ENCODE measurements at regions not wholly inside any gene's neighbourhood (a gene's known extent, or its start where the extent isn't known, plus 50 kb on each side); places are given as distances from the start of the nearest gene placed in this dataset.

GRCh38 chr22:48687606-48688005, 1140.1 kb downstream of the BRD1 start:
- Mint-ChIP-seq H3K4me3 (no peak overlapping the region), H3K27me3 (ENCODE audit: insufficient read depth, low read depth, poor library complexity) (peaks cover 3% of the 10 kb centered on the region), H3K4me1 (peaks cover 10% of the 10 kb centered on the region), H3K36me3 (ENCODE audit: low read depth) (no peaks in the 10 kb centered on the region; the same call in 2 of the 3 replicates), H3K9me3 (peaks cover 7% of the 10 kb centered on the region; the same call in 2 of the 3 replicates), H3K27ac (no peak overlapping the region)
- no peaks in the 10 kb centered on the region for H3K9me2 ChIP-seq (ENCODE audit: insufficient read depth)
- no peaks in the 10 kb centered on the region for H3K4me1 ChIP-seq (ENCODE audit: insufficient read depth)
- no peak overlapping the region for H3K4me3 ChIP-seq
- no peak for TF ChIP-seq POLR2AphosphoS5 (IDR thresholded peaks at IDR 0.05; ENCODE audit: low read depth)
- no peaks in the 10 kb centered on the region for H3K27me3 ChIP-seq (ENCODE audit: insufficient read depth)
- no peak overlapping the region for H2AFZ ChIP-seq
- H3K27ac ChIP-seq (ENCODE audit: low read depth) = no peak overlapping the region
- no peaks in the 10 kb centered on the region for H3K79me2 ChIP-seq (replicated peaks; ENCODE audit: insufficient read depth)
- no peaks in the 10 kb centered on the region for H3F3A ChIP-seq (replicated peaks; ENCODE audit: low read depth)
- DNase-seq (ENCODE audit: low spot score) (no peak), ATAC-seq (no peak)
- H4K20me1 ChIP-seq (replicated peaks; ENCODE audit: insufficient read depth) = no peaks in the 10 kb centered on the region
- no peak overlapping the region for H3K4me2 ChIP-seq
- 0 out of 2 replicates have a peak, but pooled peaks cover 7% of the 10 kb centered on the region for H3K36me3 ChIP-seq (ENCODE audit: insufficient read depth)

DNA sequence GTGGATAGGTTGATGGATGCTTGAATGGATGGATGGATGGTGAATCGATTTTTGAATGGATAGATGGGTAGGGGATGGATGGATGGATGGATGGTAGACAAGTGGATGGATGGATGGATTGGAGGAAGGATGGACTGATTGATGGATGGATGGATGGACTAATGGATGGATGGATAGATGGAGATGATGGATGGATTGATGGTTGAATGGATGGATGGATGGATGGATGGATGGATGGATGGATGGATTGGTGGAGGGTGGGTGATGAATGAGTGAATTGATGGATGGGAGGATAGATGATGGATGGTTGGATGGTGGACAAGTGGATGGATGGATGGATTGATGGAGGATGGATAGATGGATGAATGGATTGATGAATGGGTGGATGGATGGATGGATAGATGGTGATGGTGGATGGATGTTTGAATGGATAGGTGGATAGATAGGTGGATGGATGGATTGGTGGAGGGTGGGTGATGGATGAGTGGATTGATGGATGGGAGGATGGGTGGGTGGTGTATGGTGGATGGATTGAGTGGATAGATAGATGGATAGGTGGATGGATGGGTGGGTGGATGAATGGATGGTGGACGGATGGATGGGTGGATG, 1140.9 kb downstream of the BRD1 start:
- Mint-ChIP-seq H3K9me3 (peaks cover 7% of the 10 kb centered on the region; the same call in 2 of the 3 replicates), H3K36me3 (ENCODE audit: low read depth) (no peaks in the 10 kb centered on the region; the same call in 2 of the 3 replicates), H3K4me1 (peaks cover 10% of the 10 kb centered on the region), H3K27me3 (ENCODE audit: insufficient read depth, low read depth, poor library complexity) (peaks cover 3% of the 10 kb centered on the region), H3K4me3 (no peak overlapping the region), H3K27ac (no peak overlapping the region)
- no peak overlapping the region for H3K27ac ChIP-seq (ENCODE audit: low read depth)
- H3K36me3 ChIP-seq (ENCODE audit: insufficient read depth) = 0 out of 2 replicates have a peak, but pooled peaks cover 7% of the 10 kb centered on the region
- H3K79me2 ChIP-seq (replicated peaks; ENCODE audit: insufficient read depth) = no peaks in the 10 kb centered on the region
- no peaks in the 10 kb centered on the region for H3K27me3 ChIP-seq (ENCODE audit: insufficient read depth)
- no peaks in the 10 kb centered on the region for H3K9me2 ChIP-seq (ENCODE audit: insufficient read depth)
- no peaks in the 10 kb centered on the region for H4K20me1 ChIP-seq (replicated peaks; ENCODE audit: insufficient read depth)
- H3K4me2 ChIP-seq = no peak overlapping the region
- no peak for DNase-seq (ENCODE audit: low spot score)
- no peak for ATAC-seq
- H3K4me3 ChIP-seq = no peak overlapping the region
- H3K4me1 ChIP-seq (ENCODE audit: insufficient read depth) = no peaks in the 10 kb centered on the region
- no peaks in the 10 kb centered on the region for H3F3A ChIP-seq (replicated peaks; ENCODE audit: low read depth)
- no peak overlapping the region for H2AFZ ChIP-seq
- TF ChIP-seq JUNB (IDR thresholded peaks at IDR 0.05; ENCODE audit: unreplicated experiment) (no peak), CREB1 (CRISPR knock-in tag; IDR thresholded peaks at IDR 0.05; ENCODE audit: low read depth) (no peak), EZH2phosphoT487 (IDR thresholded peaks at IDR 0.05; ENCODE audit: unreplicated experiment) (no peak), ETS1 (IDR thresholded peaks at IDR 0.05) (no peak), POLR2AphosphoS5 (IDR thresholded peaks at IDR 0.05; ENCODE audit: low read depth) (no peak), ZNF331 (CRISPR knock-in tag; IDR thresholded peaks at IDR 0.05; ENCODE audit: low read depth) (no peak), EZH2 (IDR thresholded peaks at IDR 0.05; ENCODE audit: low read depth, unreplicated experiment) (no peak), CTCF (conservative IDR thresholded peaks at IDR 0.05; ENCODE audit: low read depth in 2 of 2) (no peak), NANOG (IDR thresholded peaks at IDR 0.05; ENCODE audit: borderline replicate concordance) (no peak), STAT1 (IDR thresholded peaks at IDR 0.05; ENCODE audit: unreplicated experiment) (no peak), ZNF114 (CRISPR knock-in tag; IDR thresholded peaks at IDR 0.05) (no peak)
- TF ChIP-seq, protein P1, sequence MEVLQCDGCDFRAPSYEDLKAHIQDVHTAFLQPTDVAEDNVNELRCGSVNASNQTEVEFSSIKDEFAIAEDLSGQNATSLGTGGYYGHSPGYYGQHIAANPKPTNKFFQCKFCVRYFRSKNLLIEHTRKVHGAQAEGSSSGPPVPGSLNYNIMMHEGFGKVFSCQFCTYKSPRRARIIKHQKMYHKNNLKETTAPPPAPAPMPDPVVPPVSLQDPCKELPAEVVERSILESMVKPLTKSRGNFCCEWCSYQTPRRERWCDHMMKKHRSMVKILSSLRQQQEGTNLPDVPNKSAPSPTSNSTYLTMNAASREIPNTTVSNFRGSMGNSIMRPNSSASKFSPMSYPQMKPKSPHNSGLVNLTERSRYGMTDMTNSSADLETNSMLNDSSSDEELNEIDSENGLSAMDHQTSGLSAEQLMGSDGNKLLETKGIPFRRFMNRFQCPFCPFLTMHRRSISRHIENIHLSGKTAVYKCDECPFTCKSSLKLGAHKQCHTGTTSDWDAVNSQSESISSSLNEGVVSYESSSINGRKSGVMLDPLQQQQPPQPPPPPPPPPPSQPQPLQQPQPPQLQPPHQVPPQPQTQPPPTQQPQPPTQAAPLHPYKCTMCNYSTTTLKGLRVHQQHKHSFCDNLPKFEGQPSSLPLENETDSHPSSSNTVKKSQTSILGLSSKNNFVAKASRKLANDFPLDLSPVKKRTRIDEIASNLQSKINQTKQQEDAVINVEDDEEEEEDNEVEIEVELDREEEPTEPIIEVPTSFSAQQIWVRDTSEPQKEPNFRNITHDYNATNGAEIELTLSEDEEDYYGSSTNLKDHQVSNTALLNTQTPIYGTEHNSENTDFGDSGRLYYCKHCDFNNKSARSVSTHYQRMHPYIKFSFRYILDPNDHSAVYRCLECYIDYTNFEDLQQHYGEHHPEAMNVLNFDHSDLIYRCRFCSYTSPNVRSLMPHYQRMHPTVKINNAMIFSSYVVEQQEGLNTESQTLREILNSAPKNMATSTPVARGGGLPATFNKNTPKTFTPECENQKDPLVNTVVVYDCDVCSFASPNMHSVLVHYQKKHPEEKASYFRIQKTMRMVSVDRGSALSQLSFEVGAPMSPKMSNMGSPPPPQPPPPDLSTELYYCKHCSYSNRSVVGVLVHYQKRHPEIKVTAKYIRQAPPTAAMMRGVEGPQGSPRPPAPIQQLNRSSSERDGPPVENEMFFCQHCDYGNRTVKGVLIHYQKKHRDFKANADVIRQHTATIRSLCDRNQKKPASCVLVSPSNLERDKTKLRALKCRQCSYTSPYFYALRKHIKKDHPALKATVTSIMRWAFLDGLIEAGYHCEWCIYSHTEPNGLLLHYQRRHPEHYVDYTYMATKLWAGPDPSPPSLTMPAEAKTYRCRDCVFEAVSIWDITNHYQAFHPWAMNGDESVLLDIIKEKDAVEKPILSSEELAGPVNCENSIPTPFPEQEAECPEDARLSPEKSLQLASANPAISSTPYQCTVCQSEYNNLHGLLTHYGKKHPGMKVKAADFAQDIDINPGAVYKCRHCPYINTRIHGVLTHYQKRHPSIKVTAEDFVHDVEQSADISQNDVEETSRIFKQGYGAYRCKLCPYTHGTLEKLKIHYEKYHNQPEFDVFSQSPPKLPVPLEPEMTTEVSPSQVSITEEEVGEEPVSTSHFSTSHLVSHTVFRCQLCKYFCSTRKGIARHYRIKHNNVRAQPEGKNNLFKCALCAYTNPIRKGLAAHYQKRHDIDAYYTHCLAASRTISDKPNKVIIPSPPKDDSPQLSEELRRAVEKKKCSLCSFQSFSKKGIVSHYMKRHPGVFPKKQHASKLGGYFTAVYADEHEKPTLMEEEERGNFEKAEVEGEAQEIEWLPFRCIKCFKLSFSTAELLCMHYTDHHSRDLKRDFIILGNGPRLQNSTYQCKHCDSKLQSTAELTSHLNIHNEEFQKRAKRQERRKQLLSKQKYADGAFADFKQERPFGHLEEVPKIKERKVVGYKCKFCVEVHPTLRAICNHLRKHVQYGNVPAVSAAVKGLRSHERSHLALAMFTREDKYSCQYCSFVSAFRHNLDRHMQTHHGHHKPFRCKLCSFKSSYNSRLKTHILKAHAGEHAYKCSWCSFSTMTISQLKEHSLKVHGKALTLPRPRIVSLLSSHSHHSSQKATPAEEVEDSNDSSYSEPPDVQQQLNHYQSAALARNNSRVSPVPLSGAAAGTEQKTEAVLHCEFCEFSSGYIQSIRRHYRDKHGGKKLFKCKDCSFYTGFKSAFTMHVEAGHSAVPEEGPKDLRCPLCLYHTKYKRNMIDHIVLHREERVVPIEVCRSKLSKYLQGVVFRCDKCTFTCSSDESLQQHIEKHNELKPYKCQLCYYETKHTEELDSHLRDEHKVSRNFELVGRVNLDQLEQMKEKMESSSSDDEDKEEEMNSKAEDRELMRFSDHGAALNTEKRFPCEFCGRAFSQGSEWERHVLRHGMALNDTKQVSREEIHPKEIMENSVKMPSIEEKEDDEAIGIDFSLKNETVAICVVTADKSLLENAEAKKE (CRISPR knock-in tag; IDR thresholded peaks at IDR 0.05) = no peak

All from GM23338 (cell line).